ENCODE measurements at regions not wholly inside any gene's neighbourhood (a gene's known extent, or its start where the extent isn't known, plus 50 kb on each side); places are given as distances from the start of the nearest gene placed in this dataset.
A peak's percentile ranks its signal among the peaks of the same experiment; 100 is the strongest.

DNA sequence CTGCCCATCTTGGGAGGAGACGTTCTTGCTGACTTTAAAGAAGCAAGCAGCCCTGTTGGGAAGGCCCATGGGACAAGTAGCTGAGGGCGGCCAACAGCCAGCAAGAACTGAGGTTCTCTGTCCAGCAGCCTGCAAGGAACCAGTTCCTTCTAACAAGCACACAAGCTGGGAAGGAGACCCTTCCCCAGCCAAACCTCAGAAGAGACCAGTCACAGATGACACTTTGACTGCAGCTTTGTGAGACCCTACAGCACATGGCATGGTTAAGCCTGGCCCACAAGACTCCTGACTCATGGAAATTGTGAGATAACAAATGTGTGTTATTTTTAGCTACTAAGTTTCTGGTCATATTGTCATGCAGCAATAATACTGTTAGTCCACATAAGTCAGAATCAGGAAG lies 99.9 kb downstream of the PRLHR start (continued):
- TF ChIP-seq TEAD1 (CRISPR knock-in tag; IDR thresholded peaks at IDR 0.05) (peak in 1 of 2 experiments; percentile 42; a peak in 1 of 4 replicates), E2F4 (CRISPR knock-in tag; IDR thresholded peaks at IDR 0.05; ENCODE audit: low read depth) (no peak), NR2F6 (CRISPR knock-in tag; IDR thresholded peaks at IDR 0.05) (no peak), TCF3 (CRISPR knock-in tag; IDR thresholded peaks at IDR 0.05) (peak; percentile 38; the same call in 1 of the 2 replicates), ZNF511 (CRISPR knock-in tag; IDR thresholded peaks at IDR 0.05) (no peak), KDM4B (IDR thresholded peaks at IDR 0.05; ENCODE audit: borderline replicate concordance in 2 of 2, low read depth in 1 of 2) (no peak), EP300 (IDR thresholded peaks at IDR 0.05; ENCODE audit: low read length) (no peak), TBL1XR1 (IDR thresholded peaks at IDR 0.05; ENCODE audit: low read length in 2 of 2) (no peak), ZNF79 (CRISPR knock-in tag; IDR thresholded peaks at IDR 0.05; ENCODE audit: low read depth) (no peak), BCOR (IDR thresholded peaks at IDR 0.05) (no peak), ZNF274 (IDR thresholded peaks at IDR 0.05; ENCODE audit: borderline replicate concordance, low read depth, low read length) (no peak), SIX5 (IDR thresholded peaks at IDR 0.05; ENCODE audit: borderline replicate concordance in 1 of 2, insufficient read depth in 1 of 2, low read depth in 1 of 2, low read length in 2 of 2) (no peak), NFE2 (IDR thresholded peaks at IDR 0.05; ENCODE audit: low read depth) (peak; percentile 56; the same call in 1 of the 2 replicates), SPI1 (IDR thresholded peaks at IDR 0.05; ENCODE audit: borderline replicate concordance, low read depth, low read length) (no peak), SIRT6 (IDR thresholded peaks at IDR 0.05; ENCODE audit: low read depth, low read length) (no peak), ZFP91 (CRISPR knock-in tag; IDR thresholded peaks at IDR 0.05) (no peak), CBX3 (IDR thresholded peaks at IDR 0.05; ENCODE audit: borderline replicate concordance in 1 of 2, low read length in 2 of 2) (no peak), EP400 (IDR thresholded peaks at IDR 0.05) (peak; percentile 50), ZNF311 (CRISPR knock-in tag; IDR thresholded peaks at IDR 0.05) (no peak), ATF4 (CRISPR knock-in tag; IDR thresholded peaks at IDR 0.05) (peak; percentile 33; the same call in 1 of the 2 replicates), CREB1 (IDR thresholded peaks at IDR 0.05) (no peak), CREB1 (CRISPR knock-in tag; IDR thresholded peaks at IDR 0.05) (no peak), HNRNPH1 (optimal IDR thresholded peaks at IDR 0.05; ENCODE audit: low read depth, low read length) (no peak), PHF8 (IDR thresholded peaks at IDR 0.05; ENCODE audit: borderline replicate concordance, low read length) (no peak), SMARCA5 (IDR thresholded peaks at IDR 0.05) (no peak), ZNF384 (IDR thresholded peaks at IDR 0.05; ENCODE audit: low read depth, low read length) (no peak), ATF7 (IDR thresholded peaks at IDR 0.05) (peak; percentile 45; the same call in 1 of the 2 replicates)
- TF ChIP-seq, protein P1, sequence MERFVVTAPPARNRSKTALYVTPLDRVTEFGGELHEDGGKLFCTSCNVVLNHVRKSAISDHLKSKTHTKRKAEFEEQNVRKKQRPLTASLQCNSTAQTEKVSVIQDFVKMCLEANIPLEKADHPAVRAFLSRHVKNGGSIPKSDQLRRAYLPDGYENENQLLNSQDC (CRISPR knock-in tag; IDR thresholded peaks at IDR 0.05) = no peak

Measured in K562 (cell line).